ENCODE measurements at regions not wholly inside any gene's neighbourhood (a gene's known extent, or its start where the extent isn't known, plus 50 kb on each side); places are given as distances from the start of the nearest gene placed in this dataset.
"Not testable (repeated sequence)": the region's sequence is repeated elsewhere in the genome, so short reads cannot be mapped to it uniquely, and the experiment has no call there.

DNA sequence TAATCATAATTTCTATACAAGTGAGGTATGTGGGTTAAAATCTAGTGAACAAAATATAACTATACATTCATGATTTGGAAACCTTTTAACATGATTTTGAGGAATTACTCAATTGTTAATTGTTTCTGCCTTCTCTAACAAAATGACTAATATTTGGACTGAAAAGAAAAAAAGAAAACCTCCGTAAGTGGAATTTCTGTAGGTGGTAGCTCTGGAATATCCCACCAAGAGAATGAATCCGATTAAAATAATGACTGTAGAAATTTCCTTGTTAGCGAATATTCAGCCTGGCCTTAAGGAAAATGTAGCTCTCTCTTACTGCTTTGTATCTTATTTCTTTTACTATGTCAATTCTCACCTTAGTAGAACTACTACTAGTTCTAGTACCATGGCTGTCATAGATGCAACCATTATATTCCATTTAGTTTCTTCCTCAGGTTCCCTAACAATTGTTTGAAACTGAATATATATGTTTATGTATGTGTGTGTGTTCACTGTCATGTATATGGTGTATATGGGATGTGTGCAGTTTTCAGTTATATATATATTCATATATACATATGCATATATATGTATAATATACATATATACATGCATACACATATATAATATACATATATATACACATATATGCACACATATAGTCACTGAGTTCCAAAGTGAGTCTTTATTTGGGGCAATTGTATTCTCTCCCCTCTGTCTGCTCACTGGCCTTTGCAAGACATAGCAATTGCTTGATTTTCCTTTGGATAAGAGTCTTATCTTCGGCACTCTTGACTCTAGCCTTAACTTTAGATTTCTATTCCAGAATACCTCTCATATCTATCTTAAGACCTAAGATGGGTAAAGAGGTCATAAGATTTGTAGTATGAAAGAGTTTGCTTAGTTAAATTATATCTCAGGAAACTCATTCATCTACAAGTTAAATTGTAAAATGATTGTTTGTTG lies 1523.7 kb upstream of the TPTE start:
- TF ChIP-seq, protein P1, sequence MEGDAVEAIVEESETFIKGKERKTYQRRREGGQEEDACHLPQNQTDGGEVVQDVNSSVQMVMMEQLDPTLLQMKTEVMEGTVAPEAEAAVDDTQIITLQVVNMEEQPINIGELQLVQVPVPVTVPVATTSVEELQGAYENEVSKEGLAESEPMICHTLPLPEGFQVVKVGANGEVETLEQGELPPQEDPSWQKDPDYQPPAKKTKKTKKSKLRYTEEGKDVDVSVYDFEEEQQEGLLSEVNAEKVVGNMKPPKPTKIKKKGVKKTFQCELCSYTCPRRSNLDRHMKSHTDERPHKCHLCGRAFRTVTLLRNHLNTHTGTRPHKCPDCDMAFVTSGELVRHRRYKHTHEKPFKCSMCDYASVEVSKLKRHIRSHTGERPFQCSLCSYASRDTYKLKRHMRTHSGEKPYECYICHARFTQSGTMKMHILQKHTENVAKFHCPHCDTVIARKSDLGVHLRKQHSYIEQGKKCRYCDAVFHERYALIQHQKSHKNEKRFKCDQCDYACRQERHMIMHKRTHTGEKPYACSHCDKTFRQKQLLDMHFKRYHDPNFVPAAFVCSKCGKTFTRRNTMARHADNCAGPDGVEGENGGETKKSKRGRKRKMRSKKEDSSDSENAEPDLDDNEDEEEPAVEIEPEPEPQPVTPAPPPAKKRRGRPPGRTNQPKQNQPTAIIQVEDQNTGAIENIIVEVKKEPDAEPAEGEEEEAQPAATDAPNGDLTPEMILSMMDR (IDR thresholded peaks at IDR 0.05) = not testable (repeated sequence)
- not testable (repeated sequence) for TF ChIP-seq EP300, POLR2A (IDR thresholded peaks at IDR 0.05)
